ENCODE measurements at regions not wholly inside any gene's neighbourhood (a gene's known extent, or its start where the extent isn't known, plus 50 kb on each side); places are given as distances from the start of the nearest gene placed in this dataset.

GRCh38 chr4:20445933-20446723 lies 194.4 kb downstream of the SLIT2 start:
- DNase-seq (no peak), ATAC-seq (no peak)
- peaks cover 2% of the 10 kb centered on the region for H3K27me3 Mint-ChIP-seq
- no peak overlapping the region for H3K4me3 Mint-ChIP-seq
- ChIA-PET POLR2A (no interaction called here), CTCF (no interaction called here)
- no peaks in the 10 kb centered on the region for H3K4me1 Mint-ChIP-seq (ENCODE audit: low read depth)
- H3K36me3 Mint-ChIP-seq (ENCODE audit: low read depth) = no peaks in the 10 kb centered on the region
- intact Hi-C loops (cut with micrococcal nuclease) = no loop called here
- TF ChIP-seq CTCF (IDR thresholded peaks at IDR 0.05) = no peak
- H3K9me3 Mint-ChIP-seq = no peaks in the 10 kb centered on the region
- no peak overlapping the region for H3K27ac Mint-ChIP-seq

- ChIA-PET POLR2A (no interaction called here), CTCF (no interaction called here)
- Mint-ChIP-seq H3K4me3 (no peak overlapping the region), H3K27me3 (peaks cover 2% of the 10 kb centered on the region), H3K36me3 (ENCODE audit: low read depth) (no peaks in the 10 kb centered on the region), H3K4me1 (ENCODE audit: low read depth) (no peaks in the 10 kb centered on the region), H3K27ac (no peak overlapping the region), H3K9me3 (no peaks in the 10 kb centered on the region)
- no peak for TF ChIP-seq CTCF (IDR thresholded peaks at IDR 0.05)
- ATAC-seq = no peak
- no peak for DNase-seq
- intact Hi-C loops (cut with micrococcal nuclease) = no loop called here
Observed at GRCh38 chr4:20447103-20447502, 195.4 kb downstream of the SLIT2 start.

GRCh38 chr4:20451986-20452385 lies 200.3 kb downstream of the SLIT2 start:
- ChIA-PET CTCF (no interaction called here), POLR2A (no interaction called here)
- Mint-ChIP-seq H3K4me3 (no peak overlapping the region), H3K36me3 (ENCODE audit: low read depth) (no peaks in the 10 kb centered on the region), H3K9me3 (no peaks in the 10 kb centered on the region), H3K4me1 (ENCODE audit: low read depth) (no peaks in the 10 kb centered on the region), H3K27ac (no peak overlapping the region), H3K27me3 (peaks cover 2% of the 10 kb centered on the region)
- intact Hi-C loops (cut with micrococcal nuclease) = no loop called here
- no peak for TF ChIP-seq CTCF (IDR thresholded peaks at IDR 0.05)
- ATAC-seq (no peak), DNase-seq (no peak)

GRCh38 chr4:20454515-20454914 lies 202.8 kb downstream of the SLIT2 start:
- POLR2A ChIA-PET = no interaction called here
- intact Hi-C loops (cut with micrococcal nuclease) = no loop called here
- TF ChIP-seq CTCF (IDR thresholded peaks at IDR 0.05) = no peak
- no peaks in the 10 kb centered on the region for H3K27me3 Mint-ChIP-seq
- ATAC-seq (no peak), DNase-seq (no peak)
- no peaks in the 10 kb centered on the region for H3K4me1 Mint-ChIP-seq (ENCODE audit: low read depth)
- no peak overlapping the region for H3K27ac Mint-ChIP-seq
- no peak overlapping the region for H3K4me3 Mint-ChIP-seq
- no peaks in the 10 kb centered on the region for H3K9me3 Mint-ChIP-seq
- no peaks in the 10 kb centered on the region for H3K36me3 Mint-ChIP-seq (ENCODE audit: low read depth)
- CTCF ChIA-PET = no interaction called here

- Mint-ChIP-seq H3K36me3 (ENCODE audit: low read depth) (no peaks in the 10 kb centered on the region), H3K27me3 (no peaks in the 10 kb centered on the region), H3K4me1 (ENCODE audit: low read depth) (no peaks in the 10 kb centered on the region), H3K4me3 (no peak overlapping the region), H3K27ac (no peak overlapping the region), H3K9me3 (no peaks in the 10 kb centered on the region)
- ATAC-seq (no peak), DNase-seq (no peak)
- TF ChIP-seq CTCF (IDR thresholded peaks at IDR 0.05) = no peak
- ChIA-PET CTCF (no interaction called here), POLR2A (no interaction called here)
- intact Hi-C loops (cut with micrococcal nuclease) = no loop called here
Observed at GRCh38 chr4:20456407-20456806, 204.7 kb downstream of the SLIT2 start.
